Prostate gland (tissue), 2 donors: ENCODE measurements at regions not wholly inside any gene's neighbourhood (a gene's known extent, or its start where the extent isn't known, plus 50 kb on each side); places are given as distances from the start of the nearest gene placed in this dataset.

Experiments
- DNase-seq: peaks from one replicate; pipeline ENCODE4 v3.0.0-alpha.2; 2019; ENCODE audit warnings: low spot score
- H3K27ac ChIP-seq, 2 donors: fragments of 200-600 bp; sonication (generic); 2 replicates each; pipeline ENCODE4 v1.5.1; 2017 to 2019
- H3K27me3 ChIP-seq: fragments of 200-600 bp; sonication (generic); replicated peaks from 2 replicates; pipeline ENCODE4 v1.5.1; 2019; ENCODE audit not compliant: insufficient read depth
- H3K36me3 ChIP-seq, 2 donors: fragments of 200-600 bp; sonication (generic); 1 replicate in 1 of 2; 2 replicates in 1 of 2; pipeline versions ENCODE4 v1.5.1 to v1.8.1; 2017 to 2019
- H3K4me1 ChIP-seq: fragments of 200-600 bp; sonication (generic); replicated peaks from 2 replicates; pipeline ENCODE4 v1.5.1; 2019
- H3K4me3 ChIP-seq, 2 donors: fragments of 200-600 bp; sonication (generic); 2 replicates each; pipeline ENCODE4 v1.5.1; 2017 to 2019
- H3K9me3 ChIP-seq: fragments of 200-600 bp; sonication (generic); 2 replicates; pipeline ENCODE4 v1.5.1; 2017
- POLR2A ChIP-seq: fragments of 450-650 bp; IDR thresholded peaks from one replicate; pipeline ENCODE4 v1.6.1; 2016; ENCODE audit warnings: antibody characterized with exemption, mild to moderate bottlenecking
- POLR2AphosphoS5 ChIP-seq: sonication (generic); formaldehyde crosslinking; IDR thresholded peaks from one replicate; pipeline ENCODE4 v1.6.1; 2017; ENCODE audit warnings: antibody characterized with exemption
- WGBS: methylation state at CpG from one replicate; pipeline ENCODE4 v1.1.5; 2018; 5-methylcytosine and 5-hydroxymethylcytosine counted together
- intact Hi-C: fragments of 100-400 bp; cut with DNase I; formaldehyde crosslinking; loops from one replicate; pipeline ENCODE4 v1.14.2; 2022
- TF ChIP-seq, protein P1 (sequence below), 4 experiments: fragments of 200-600 bp in 2 of 4; fragments of 450-650 bp in 2 of 4; sonication (generic) in 2 of 4; IDR thresholded peaks; 1 replicate in 3 of 4; 2 replicates in 1 of 4; pipeline ENCODE4 v1.5.1; 2016 to 2019; ENCODE audit warnings: antibody characterized with exemption in 4 of 4, mild to moderate bottlenecking in 2 of 4, moderate library complexity in 2 of 4

- no peak overlapping the region for H3K27ac ChIP-seq
- no peaks in the 10 kb centered on the region for H3K36me3 ChIP-seq
- no peaks in the 10 kb centered on the region for H3K27me3 ChIP-seq
- TF ChIP-seq POLR2A (no peak), POLR2AphosphoS5 (no peak)
- TF ChIP-seq, protein P1, sequence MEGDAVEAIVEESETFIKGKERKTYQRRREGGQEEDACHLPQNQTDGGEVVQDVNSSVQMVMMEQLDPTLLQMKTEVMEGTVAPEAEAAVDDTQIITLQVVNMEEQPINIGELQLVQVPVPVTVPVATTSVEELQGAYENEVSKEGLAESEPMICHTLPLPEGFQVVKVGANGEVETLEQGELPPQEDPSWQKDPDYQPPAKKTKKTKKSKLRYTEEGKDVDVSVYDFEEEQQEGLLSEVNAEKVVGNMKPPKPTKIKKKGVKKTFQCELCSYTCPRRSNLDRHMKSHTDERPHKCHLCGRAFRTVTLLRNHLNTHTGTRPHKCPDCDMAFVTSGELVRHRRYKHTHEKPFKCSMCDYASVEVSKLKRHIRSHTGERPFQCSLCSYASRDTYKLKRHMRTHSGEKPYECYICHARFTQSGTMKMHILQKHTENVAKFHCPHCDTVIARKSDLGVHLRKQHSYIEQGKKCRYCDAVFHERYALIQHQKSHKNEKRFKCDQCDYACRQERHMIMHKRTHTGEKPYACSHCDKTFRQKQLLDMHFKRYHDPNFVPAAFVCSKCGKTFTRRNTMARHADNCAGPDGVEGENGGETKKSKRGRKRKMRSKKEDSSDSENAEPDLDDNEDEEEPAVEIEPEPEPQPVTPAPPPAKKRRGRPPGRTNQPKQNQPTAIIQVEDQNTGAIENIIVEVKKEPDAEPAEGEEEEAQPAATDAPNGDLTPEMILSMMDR (IDR thresholded peaks at IDR 0.05), result no peak
- 36% methylated on average over 7 of the region's 7 CpGs for WGBS
- no peak overlapping the region for H3K4me3 ChIP-seq
- intact Hi-C loops, result no loop called here
- no peaks in the 10 kb centered on the region for H3K9me3 ChIP-seq
- no peak for DNase-seq
- H3K4me1 ChIP-seq, result no peaks in the 10 kb centered on the region
Measured at GRCh38 chr6:62516291-62517141, 230.5 kb upstream of the KHDRBS2 start.

GRCh38 chr6:62492192-62492822 is 206.3 kb upstream of the KHDRBS2 start:
- H3K4me1 ChIP-seq, result no peaks in the 10 kb centered on the region
- TF ChIP-seq POLR2AphosphoS5 (no peak), POLR2A (no peak)
- TF ChIP-seq, protein P1 (IDR thresholded peaks at IDR 0.05), result no peak

DNA sequence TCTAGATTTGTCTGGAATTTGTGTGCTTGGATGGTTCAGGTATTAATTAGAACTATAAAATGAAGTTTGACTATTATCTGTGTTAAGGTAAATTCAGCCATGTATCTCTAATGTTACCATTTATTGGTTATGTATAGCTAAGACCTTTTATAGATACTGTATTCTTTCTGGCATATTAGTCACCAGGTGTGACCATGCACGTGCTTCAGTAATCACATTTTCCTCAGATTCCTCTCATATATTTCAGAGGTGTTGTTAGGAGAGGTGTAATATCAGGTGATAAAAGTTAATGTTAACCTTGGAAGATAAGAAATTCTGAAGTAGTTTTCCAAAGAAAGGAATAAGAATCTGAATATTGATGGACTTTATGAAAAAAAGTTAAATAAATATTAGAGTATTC is 194.5 kb upstream of the KHDRBS2 start:
- Histone ChIP-seq H3K36me3 (no peaks in the 10 kb centered on the region), H3K4me1 (no peaks in the 10 kb centered on the region), H3K4me3 (no peak overlapping the region), H3K27me3 (no peaks in the 10 kb centered on the region), H3K27ac (no peak overlapping the region), H3K9me3 (no peaks in the 10 kb centered on the region)
- intact Hi-C loops, result no loop called here
- no peak for DNase-seq
- WGBS, result 42% methylated on average over 1 of the region's 1 CpG
- TF ChIP-seq POLR2A, result no peak
- TF ChIP-seq, protein P1 (IDR thresholded peaks at IDR 0.05), result no peak
- TF ChIP-seq POLR2AphosphoS5, result no peak

More at GRCh38 chr6:62492192-62492822, 206.3 kb upstream of the KHDRBS2 start:
- 91% methylated on average over 11 of the region's 11 CpGs for WGBS
- intact Hi-C loops, result no loop called here
- Histone ChIP-seq H3K4me3 (no peak overlapping the region), H3K27me3 (no peaks in the 10 kb centered on the region), H3K27ac (no peak overlapping the region), H3K9me3 (no peaks in the 10 kb centered on the region), H3K36me3 (no peaks in the 10 kb centered on the region)
- DNase-seq, result no peak

DNA sequence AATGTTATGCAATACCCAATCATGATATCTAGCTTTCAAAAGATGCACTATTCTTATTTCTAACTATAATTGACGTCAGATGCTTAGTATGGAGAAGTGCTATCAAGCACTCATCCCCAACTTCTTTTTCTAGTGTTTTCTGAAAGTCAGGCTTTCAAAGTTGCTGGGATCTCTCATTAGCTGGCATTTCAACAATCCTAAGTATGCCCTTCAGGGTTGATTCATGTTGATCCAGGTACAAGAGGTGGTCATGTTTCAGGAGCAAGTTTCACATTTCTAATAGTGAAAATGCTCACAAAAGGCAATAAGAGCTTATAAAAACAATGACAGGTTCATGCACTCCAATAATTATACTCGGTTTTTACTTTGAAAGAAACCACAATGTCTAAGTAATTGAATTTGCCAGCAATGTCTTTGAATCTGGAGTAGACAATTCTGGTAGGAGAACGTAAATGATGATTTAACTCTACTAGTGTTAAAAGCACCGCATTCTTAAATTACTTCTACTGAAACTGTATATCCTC is 193.7 kb upstream of the KHDRBS2 start:
- Histone ChIP-seq H3K4me1 (no peaks in the 10 kb centered on the region), H3K27me3 (no peaks in the 10 kb centered on the region), H3K27ac (no peak overlapping the region), H3K4me3 (no peak overlapping the region), H3K9me3 (no peaks in the 10 kb centered on the region), H3K36me3 (no peaks in the 10 kb centered on the region)
- no peak for DNase-seq
- 47% methylated on average over 4 of the region's 4 CpGs for WGBS
- TF ChIP-seq, protein P1 (IDR thresholded peaks at IDR 0.05), result no peak
- TF ChIP-seq POLR2AphosphoS5 (no peak), POLR2A (no peak)
- intact Hi-C loops, result no loop called here
